ENCODE measurements at regions not wholly inside any gene's neighbourhood (a gene's known extent, or its start where the extent isn't known, plus 50 kb on each side); places are given as distances from the start of the nearest gene placed in this dataset.

GRCh38 chr9:89949111-89949510 is 344.3 kb downstream of the GADD45G start:
- TF ChIP-seq NFIC (IDR thresholded peaks at IDR 0.05) (no peak), USF1 (IDR thresholded peaks at IDR 0.05) (no peak), YY1 (IDR thresholded peaks at IDR 0.05; ENCODE audit: low read depth) (no peak), TAF1 (IDR thresholded peaks at IDR 0.05; ENCODE audit: low read depth) (no peak), CREB1 (IDR thresholded peaks at IDR 0.05; ENCODE audit: low read depth) (no peak), FOXM1 (IDR thresholded peaks at IDR 0.05; ENCODE audit: borderline replicate concordance, low read depth) (no peak), EP300 (IDR thresholded peaks at IDR 0.05; ENCODE audit: borderline replicate concordance) (no peak), EGR1 (IDR thresholded peaks at IDR 0.05) (no peak), MAX (IDR thresholded peaks at IDR 0.05) (no peak), ZBTB7A (IDR thresholded peaks at IDR 0.05; ENCODE audit: low read depth) (no peak), RAD21 (IDR thresholded peaks at IDR 0.05; ENCODE audit: low read depth) (no peak), TCF12 (IDR thresholded peaks at IDR 0.05; ENCODE audit: low read depth) (no peak), REST (IDR thresholded peaks at IDR 0.05; ENCODE audit: low read depth) (no peak), TEAD4 (IDR thresholded peaks at IDR 0.05) (no peak), CEBPB (IDR thresholded peaks at IDR 0.05) (no peak)

- TF ChIP-seq NFIC (IDR thresholded peaks at IDR 0.05) (no peak), FOXM1 (IDR thresholded peaks at IDR 0.05; ENCODE audit: borderline replicate concordance, low read depth) (no peak), YY1 (IDR thresholded peaks at IDR 0.05; ENCODE audit: low read depth) (no peak), CREB1 (IDR thresholded peaks at IDR 0.05; ENCODE audit: low read depth) (no peak), TCF12 (IDR thresholded peaks at IDR 0.05; ENCODE audit: low read depth) (no peak), RAD21 (IDR thresholded peaks at IDR 0.05; ENCODE audit: low read depth) (no peak), MAX (IDR thresholded peaks at IDR 0.05) (no peak), TAF1 (IDR thresholded peaks at IDR 0.05; ENCODE audit: low read depth) (no peak), USF1 (IDR thresholded peaks at IDR 0.05) (no peak)
These were observed 346.9 kb downstream of the GADD45G start for GRCh38 chr9:89951675-89952074.

DNA sequence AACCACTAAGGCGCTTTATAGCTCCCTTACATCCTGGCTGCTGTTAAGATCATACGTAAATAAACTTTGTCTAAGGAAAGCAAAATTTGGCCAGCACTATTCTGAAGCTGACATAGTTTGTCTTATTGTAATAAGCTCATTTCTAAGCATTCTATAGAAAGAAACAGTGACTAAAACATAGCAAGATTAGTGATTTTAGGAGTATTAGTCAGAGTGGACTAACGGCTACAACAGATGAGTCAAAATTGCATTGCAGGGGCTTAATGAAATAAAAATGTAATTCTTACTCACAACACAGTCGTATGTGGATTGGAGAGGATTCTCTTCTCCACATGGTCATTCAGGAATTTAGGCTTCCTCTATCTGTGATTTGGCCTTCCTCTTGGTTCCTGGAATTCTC is 347.6 kb downstream of the GADD45G start:
- TF ChIP-seq CEBPB (IDR thresholded peaks at IDR 0.05) (no peak), REST (IDR thresholded peaks at IDR 0.05; ENCODE audit: low read depth) (no peak), EGR1 (IDR thresholded peaks at IDR 0.05) (no peak), TEAD4 (IDR thresholded peaks at IDR 0.05) (no peak), NFIC (IDR thresholded peaks at IDR 0.05) (no peak), MAX (IDR thresholded peaks at IDR 0.05) (no peak), CREB1 (IDR thresholded peaks at IDR 0.05; ENCODE audit: low read depth) (no peak), YY1 (IDR thresholded peaks at IDR 0.05; ENCODE audit: low read depth) (no peak), EP300 (IDR thresholded peaks at IDR 0.05; ENCODE audit: borderline replicate concordance) (no peak), TCF12 (IDR thresholded peaks at IDR 0.05; ENCODE audit: low read depth) (no peak)

DNA sequence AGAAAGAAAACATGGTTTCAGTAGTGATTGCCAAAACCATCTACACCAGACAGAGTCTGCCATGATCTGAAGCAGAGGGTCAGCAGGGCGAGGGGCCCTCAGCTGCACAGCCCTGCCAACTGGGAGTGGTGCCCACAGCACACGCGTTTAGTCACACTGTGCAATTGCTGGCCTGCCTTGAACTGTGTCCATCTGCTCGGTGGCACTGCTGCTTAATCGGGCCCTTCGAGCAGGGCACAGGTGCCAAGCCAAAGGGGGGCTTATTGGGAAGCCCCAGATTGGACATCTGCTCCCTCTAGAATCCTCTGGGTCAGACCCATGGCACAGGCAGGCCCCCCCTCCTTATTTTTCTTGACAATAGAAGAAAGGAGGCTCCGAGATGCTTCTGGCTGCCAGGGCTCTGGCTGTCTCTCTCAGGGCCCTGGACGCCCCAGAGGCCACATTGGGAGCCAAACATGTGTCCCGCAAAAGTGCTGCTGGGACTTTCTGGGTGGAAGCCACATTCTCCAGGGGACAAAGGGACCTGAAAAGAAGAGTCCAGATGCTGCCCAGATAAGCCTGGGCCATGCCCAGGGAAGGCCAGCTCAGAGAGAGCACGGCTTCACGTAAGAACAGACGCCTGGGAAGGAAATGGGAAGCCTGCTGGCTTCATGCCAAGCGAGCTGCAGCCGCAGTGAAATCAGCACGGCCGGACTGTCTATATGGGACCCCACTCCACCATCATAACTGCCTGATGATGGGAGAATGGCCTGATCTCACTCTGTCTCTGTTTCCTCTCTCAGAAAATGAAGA is 349.2 kb downstream of the GADD45G start:
- no peak for TF ChIP-seq MAX (IDR thresholded peaks at IDR 0.05)
- no peak for TF ChIP-seq FOXM1 (IDR thresholded peaks at IDR 0.05; ENCODE audit: borderline replicate concordance, low read depth)
- no peak for TF ChIP-seq EGR1 (IDR thresholded peaks at IDR 0.05)

GRCh38 chr9:89955144-89955543 is 350.3 kb downstream of the GADD45G start:
- TF ChIP-seq EGR1 (IDR thresholded peaks at IDR 0.05): no peak
- no peak for TF ChIP-seq TEAD4 (IDR thresholded peaks at IDR 0.05)

GRCh38 chr9:89955626-89956025 is 350.8 kb downstream of the GADD45G start:
- TF ChIP-seq TEAD4 (IDR thresholded peaks at IDR 0.05) (no peak), YY1 (IDR thresholded peaks at IDR 0.05; ENCODE audit: low read depth) (no peak)
